NCI-H1930 (cell line): ENCODE measurements at regions not wholly inside any gene's neighbourhood (a gene's known extent, or its start where the extent isn't known, plus 50 kb on each side); places are given as distances from the start of the nearest gene placed in this dataset.

ENCODE experiments used
- DNase-seq, 2 experiments: peaks; one replicate each; lab custom pipeline; 2025; lab: John Stamatoyannopoulos, UW

DNA sequence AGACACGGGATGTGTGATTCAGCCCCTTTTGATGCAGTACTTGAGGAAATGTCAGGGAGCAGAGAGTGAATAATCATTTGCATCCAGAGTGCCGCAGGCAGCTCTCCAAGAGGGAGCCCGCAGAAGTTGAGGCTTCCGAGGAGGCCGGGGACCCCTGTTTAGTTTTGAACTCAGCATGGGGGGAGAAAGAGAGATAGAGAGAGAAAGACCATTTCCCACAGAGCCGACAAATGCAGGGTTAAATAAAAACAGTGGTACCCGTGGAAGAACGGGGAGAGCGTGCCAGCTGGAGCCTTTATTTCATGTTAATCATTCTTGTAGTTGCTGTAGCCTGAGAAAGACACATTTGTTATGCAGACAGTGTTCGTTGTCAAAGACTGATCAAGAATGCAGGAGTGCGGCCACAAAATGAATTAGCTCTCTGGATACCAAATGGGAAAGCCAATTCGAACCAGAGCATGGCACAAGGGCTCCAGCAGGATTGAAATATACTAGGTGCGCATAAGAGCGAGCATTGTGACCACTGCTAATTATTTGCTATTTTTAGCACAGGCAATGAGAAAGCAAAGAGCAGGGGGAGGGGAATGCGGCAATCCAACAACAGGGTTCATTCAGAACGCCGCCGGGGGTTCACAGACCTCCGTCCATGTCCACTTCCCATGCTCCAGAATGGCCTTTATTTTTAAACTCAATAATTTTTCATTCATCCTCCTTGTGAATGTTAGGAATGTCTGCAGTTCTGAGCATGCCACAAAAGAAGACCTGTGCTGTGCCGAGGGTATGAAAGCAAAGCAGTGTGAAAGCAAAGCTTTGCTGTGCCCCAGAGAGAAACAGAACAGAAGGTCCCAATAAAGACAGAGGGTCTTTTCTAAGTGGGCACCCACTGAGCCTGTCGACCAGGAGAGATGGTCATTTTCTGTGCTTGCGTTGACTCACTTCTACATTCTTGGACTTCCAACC lies 243.9 kb upstream of the VCX3A start:
- DNase-seq, result no peak

DNA sequence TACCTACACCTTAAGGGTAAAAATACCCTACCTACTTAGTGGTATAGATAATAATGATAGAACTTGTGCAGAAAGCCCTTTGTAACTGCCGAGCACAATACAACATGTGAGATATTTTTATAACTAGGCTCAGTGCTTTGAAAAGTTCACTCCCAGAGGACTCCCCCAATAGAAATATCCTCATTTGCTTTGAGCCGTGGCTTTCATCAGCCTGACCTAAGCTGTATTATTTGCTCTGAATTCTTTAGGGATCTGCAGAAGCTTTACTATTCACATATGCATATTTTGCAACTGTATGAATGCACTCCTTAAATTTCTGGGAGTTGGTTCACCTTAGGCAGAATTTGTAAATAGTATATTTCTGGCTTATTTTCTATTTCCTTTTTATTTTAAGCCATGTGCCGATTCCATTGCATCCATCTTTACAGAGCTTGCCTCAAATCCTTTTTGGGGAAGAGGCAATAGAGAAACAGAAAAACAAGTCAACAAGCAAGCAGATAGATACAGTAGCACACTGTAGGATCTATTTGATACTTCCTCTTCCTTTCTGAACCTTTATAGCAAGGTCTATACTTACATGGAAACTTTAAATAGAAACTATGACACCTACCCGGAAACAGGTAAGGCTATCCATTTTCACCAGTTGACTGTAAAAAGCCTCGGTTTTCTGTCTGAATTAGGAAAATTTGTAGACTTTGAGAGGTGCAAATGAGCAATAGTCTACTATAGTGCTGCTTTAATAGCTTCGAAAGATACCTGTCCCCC lies 242.5 kb upstream of the VCX3A start:
- DNase-seq, result no peak

- DNase-seq, result no peak
Observed at GRCh38 chrX:6770936-6771335, 236.0 kb upstream of the VCX3A start.

DNA sequence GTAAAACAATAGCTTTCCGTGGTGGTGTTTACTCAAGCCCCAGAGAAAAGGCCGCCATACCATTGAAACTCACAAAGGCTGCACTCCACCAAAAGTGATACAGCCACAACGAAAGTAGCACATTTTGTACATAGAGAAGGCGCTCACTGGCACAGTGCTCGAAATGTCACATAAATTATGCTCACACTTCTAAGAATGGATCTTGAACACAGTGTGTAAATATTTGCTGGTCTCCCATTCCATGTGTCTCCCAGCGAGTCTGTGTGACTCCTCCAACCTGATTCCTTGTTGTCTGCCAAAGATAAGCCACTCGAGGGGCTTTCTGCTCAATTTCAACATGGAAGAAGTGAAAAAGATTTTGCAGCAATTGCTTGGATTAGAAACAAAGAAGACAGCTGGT lies 234.0 kb upstream of the VCX3A start:
- DNase-seq, result no peak

- DNase-seq, result no peak
Observed at GRCh38 chrX:6761251-6761650, 226.3 kb upstream of the VCX3A start.

DNA sequence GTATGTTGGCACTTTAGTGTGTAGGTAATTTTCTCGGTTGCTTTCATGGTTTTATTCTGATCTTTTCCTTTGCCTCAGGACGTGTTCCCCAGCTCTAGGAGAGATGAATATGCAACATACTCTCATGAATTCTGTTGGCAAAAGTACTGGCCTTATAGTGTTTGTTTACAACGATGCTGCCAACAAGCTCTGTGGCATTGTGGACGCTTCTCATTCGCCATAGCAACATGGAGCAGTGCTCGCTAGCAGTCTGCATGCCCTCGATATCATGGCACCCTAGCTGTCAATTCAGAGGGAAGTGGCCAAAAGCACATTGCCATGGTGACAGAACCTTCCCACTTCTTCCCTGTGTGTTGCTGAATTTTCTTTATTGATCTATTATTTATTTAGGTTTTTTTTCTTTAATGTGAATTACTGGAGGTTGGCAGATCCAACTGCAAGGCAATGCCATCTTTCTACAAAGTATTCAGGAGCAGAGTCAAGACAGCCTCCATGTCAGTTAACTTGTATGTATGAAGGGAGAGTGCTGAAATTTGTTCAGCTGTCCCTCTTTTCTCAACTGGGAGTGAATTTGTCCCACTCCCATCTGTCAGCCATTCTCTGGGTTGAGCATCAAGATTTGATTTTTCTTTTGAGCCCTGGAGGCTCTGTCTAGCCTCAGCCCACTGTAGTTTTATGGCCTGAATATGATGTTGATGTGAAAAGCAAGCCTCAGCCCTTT lies 224.9 kb upstream of the VCX3A start:
- DNase-seq, result no peak

DNA sequence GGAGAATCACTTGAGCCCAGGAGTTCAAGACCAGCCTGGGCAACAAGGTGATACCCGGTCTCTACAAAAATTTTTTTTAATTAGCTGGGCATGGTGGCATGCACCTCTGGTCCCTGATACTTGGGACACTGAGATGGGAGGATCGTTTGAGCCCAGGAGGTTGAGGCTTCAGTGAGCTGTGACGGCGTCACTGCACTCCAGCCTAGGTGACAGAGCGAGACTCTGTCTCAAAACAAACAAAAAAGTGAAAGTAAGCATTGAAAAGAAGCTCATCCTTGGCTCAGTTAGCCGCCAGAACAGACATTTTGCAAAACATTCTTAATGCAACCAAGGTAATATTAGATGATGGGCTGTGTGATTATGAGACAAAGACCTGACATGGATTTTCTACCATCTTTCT lies 223.3 kb upstream of the VCX3A start:
- no peak for DNase-seq

DNA sequence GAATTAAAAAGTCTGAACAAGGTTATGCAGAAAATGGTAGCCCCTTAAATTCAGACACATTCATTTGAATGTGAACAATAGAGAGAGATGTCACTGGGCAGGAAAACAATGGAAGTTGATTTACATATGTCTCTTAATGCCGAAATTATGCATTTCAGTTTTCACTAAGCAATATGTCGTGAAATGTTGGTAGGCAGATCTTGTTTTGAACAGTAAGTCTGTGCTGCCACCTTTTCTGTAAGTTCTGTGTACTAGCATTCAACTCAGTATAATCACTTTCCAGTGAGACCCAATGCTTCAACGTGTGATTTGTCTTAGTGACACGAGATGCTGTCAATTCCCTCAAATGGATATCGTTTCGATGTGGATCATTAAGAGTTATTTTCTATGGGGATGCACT lies 222.7 kb upstream of the VCX3A start:
- no peak for DNase-seq

DNA sequence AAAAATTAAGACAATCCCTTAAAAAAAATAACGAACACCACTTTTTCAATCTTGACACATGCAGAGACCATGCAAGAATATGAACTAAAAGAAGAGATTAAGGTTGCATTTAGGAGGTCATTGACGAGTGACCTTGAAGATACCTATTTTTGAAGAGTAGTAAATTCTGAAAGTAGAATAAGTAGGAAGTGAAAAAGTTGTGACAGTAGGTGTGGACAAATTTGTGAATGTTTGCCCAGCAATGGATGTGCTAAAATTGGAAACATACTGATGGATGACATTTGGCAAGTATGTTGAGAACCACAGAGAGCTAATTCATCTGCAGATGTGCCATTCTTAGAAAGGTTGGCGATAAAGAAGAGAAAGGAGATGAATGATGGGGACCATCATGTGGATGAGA lies 213.7 kb upstream of the VCX3A start:
- DNase-seq, result no peak

DNA sequence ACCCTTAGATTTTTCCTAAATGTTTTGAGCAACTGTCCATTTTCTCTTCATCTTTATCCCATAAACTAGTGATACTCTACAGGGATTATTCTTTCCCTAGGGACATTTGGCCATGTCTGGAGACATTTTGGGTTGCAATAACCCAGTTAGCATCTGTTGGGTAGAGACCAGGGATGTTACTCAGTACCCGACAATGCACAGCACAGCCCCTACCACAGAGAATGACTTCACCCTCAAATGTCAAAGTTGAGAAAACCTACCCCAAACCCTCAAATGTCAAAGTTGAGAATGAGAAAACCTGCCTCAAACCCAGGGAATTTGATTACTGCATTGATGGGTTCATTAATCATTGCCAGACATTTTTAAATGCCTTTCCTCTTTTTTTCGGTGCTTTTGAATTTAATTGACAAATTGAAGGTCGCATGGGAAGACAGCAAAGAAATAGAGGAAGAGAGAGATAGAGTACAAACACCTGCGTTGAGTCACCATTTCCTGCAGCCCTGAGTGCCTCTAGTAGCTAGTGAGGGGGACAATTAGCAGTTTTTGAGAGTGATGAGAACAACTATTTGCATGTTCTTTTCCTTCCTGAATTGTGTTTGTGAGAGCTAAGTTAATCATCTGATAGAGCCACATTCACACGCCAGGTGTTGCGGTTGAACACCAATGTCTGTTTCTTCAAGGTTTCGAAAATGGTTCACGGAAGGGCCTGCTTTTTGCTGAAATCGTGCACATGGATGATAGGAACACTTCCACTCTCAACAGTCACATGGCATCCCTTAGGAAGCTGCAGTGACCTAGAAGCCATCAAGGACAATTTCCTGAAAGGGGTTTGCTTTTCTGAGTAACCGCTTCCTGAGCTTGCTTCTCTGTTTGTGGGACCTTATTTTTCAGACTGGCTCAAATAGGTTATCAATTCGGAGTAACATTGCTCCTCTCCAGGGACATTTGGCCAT lies 203.9 kb upstream of the VCX3A start:
- no peak for DNase-seq

DNA sequence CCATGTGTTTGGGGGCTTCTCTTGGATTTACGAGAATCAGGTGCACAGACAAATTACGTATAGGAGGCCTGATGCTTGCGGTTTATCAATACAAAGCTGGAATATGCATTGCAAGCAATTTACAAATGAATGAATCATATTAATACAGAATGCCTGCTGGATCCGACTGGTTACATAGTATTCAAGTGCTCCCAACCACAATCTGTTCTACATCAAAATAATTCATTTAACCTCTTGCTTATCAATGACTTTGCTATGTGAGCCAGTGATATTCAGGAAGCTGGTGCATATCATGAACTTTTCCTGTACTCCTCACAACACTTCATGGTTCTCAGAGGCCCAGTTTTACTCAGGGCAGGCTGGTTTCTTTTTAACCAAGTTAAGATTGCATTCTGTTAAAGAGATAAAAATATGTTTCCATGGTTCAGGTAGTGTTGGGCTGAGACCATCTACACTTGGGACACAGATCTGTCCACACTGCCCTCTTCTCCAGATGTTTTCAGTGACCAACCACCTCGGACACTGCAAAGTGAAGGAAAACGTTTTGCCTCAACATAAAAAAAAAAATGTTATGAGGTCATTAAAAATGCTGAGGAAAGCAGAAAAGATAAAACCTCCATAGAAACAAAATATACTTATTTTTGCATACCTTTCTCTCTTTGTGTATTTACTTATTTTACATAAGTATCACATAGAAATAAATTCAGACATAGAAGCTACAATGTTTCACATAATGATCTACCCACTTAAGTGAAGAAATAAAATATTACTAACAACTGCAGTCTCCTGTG lies 200.1 kb upstream of the VCX3A start:
- DNase-seq, result no peak

GRCh38 chrX:6732101-6732500 lies 197.2 kb upstream of the VCX3A start:
- DNase-seq, result no peak

- no peak for DNase-seq
Observed at GRCh38 chrX:6729626-6730025, 194.7 kb upstream of the VCX3A start.

DNA sequence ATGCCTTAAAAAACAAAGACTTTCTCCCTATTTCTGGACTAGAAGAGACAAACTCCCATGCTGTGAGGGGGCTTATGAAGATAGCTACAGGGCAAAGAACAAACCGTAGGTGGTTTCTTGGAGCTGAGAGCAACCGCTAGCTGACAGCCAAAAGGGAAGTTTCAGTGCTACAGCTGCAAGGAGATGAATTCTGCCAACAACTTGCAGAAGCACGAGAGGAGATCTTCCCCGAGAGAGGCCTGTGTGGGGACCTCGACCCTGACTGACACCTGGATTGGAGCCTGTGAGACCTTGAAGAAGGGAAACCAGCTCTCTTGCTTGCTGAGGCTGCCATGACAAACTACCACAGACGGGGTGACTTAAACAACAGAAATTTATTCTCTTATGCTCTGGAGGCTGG lies 183.8 kb upstream of the VCX3A start:
- no peak for DNase-seq

GRCh38 chrX:6708676-6709380 lies 173.9 kb upstream of the VCX3A start:
- no peak for DNase-seq

DNA sequence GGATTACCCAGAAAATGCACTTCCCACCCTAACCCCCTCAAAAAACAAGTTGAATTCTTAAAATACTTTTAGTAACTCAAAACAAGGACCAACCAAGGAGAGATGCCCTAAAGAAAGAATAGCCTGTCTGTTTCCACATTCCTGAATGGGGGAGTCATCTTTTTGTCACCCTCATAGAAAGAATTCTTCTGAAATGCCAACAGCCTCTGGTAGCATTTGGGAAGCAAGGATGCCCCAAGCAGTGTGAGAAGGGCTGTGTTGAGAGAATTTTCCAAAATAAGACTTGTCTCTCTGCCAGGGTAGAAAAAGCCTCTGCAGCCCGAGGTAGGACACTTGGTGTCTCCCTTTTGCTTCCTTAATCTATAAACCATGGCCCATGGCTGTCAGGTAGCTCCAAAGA lies 173.1 kb upstream of the VCX3A start:
- no peak for DNase-seq

GRCh38 chrX:6707497-6707896 lies 172.6 kb upstream of the VCX3A start:
- no peak for DNase-seq

GRCh38 chrX:6701085-6701484 lies 166.2 kb upstream of the VCX3A start:
- no peak for DNase-seq

GRCh38 chrX:6695717-6696116 lies 160.8 kb upstream of the VCX3A start:
- DNase-seq, result no peak

DNA sequence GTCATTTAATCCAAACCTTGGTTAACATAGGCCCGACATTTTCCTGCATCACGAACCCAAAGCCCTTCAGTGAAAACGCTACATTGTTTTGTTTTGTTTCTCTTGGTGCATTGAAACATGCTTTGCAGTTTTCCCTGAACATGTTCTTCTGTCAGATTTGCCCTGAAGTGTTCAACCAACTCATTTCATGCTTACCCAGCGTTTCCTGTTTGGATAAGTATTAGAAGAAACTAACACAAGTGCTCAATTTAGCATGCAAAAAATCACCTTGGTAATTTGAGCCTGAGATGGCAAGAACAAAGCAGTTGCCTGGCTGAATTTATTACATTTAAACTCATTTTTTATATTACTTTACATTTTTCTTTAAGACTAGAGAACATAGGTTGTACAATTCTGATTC lies 160.1 kb upstream of the VCX3A start:
- no peak for DNase-seq
